Upper lobe of right lung (tissue), 1 donor: ENCODE measurements at regions not wholly inside any gene's neighbourhood (a gene's known extent, or its start where the extent isn't known, plus 50 kb on each side); places are given as distances from the start of the nearest gene placed in this dataset.
"Not testable (repeated sequence)": the region's sequence is repeated elsewhere in the genome, so short reads cannot be mapped to it uniquely, and the experiment has no call there.

Source experiments
- ATAC-seq: fragments of 200-7000 bp; cut with Tn5 transposase; one replicate; pipeline ENCODE4 v1.9.1; 2020; ENCODE audit warnings: mild to moderate bottlenecking, moderate library complexity
- DNase-seq: peaks from one replicate; pipeline ENCODE4 v3.0.0-alpha.2; 2020
- H3K27ac ChIP-seq: fragments of 200-600 bp; one replicate; pipeline ENCODE4 v1.8.0; 2022
- H3K27me3 ChIP-seq: fragments of 200-600 bp; one replicate; pipeline ENCODE4 v1.8.0; 2022; ENCODE audit warnings: mild to moderate bottlenecking
- H3K36me3 ChIP-seq: fragments of 200-600 bp; one replicate; pipeline ENCODE4 v1.8.0; 2022
- H3K4me1 ChIP-seq: fragments of 200-600 bp; one replicate; pipeline ENCODE4 v1.8.0; 2022
- H3K4me3 ChIP-seq: fragments of 200-600 bp; one replicate; pipeline ENCODE4 v1.8.0; 2022; ENCODE audit warnings: mild to moderate bottlenecking
- H3K9me3 ChIP-seq: fragments of 200-600 bp; one replicate; pipeline ENCODE4 v1.8.0; 2022
- CTCF ChIP-seq: fragments of 200-600 bp; IDR thresholded peaks from one replicate; pipeline ENCODE4 v1.8.0; 2022; ENCODE audit warnings: antibody characterized with exemption
- intact Hi-C: fragments of 100-400 bp; cut with DNase I; formaldehyde crosslinking; loops from one replicate; pipeline ENCODE4 v1.11.0; 2022
- donor health status: DM: no; HTN: yes; CAD: no; lungs with severe emphysema.

- intact Hi-C loops = no loop called here
- Histone ChIP-seq H3K9me3 (no peaks in the 10 kb centered on the region), H3K4me3 (no peak overlapping the region), H3K27ac (peak overlapping the region; percentile 85), H3K36me3 (no peaks in the 10 kb centered on the region), H3K4me1 (peaks cover 13% of the 10 kb centered on the region), H3K27me3 (no peaks in the 10 kb centered on the region)
- DNase-seq (no peak), ATAC-seq (peak; percentile 11)
- no peak for TF ChIP-seq CTCF
Observed at GRCh38 chr16:29156511-29156910, 171.7 kb downstream of the LAT start.

- DNase-seq, H3K4me3 ChIP-seq, ATAC-seq, H3K36me3 ChIP-seq, H3K9me3 ChIP-seq, H3K27me3 ChIP-seq, intact Hi-C loops: not testable (repeated sequence)
- H3K27ac ChIP-seq = peak overlapping the region; percentile 85
- peaks cover 13% of the 10 kb centered on the region for H3K4me1 ChIP-seq
Observed at GRCh38 chr16:29155866-29156200, 171.0 kb downstream of the LAT start.

- H3K27me3 ChIP-seq, H3K4me3 ChIP-seq, DNase-seq, H3K36me3 ChIP-seq, H3K9me3 ChIP-seq, intact Hi-C loops: not testable (repeated sequence)
- Histone ChIP-seq H3K4me1 (peaks cover 13% of the 10 kb centered on the region), H3K27ac (peak overlapping the region; percentile 85)
- ATAC-seq = peak; percentile 5
Observed at GRCh38 chr16:29155131-29155865, 170.4 kb downstream of the LAT start.

DNA sequence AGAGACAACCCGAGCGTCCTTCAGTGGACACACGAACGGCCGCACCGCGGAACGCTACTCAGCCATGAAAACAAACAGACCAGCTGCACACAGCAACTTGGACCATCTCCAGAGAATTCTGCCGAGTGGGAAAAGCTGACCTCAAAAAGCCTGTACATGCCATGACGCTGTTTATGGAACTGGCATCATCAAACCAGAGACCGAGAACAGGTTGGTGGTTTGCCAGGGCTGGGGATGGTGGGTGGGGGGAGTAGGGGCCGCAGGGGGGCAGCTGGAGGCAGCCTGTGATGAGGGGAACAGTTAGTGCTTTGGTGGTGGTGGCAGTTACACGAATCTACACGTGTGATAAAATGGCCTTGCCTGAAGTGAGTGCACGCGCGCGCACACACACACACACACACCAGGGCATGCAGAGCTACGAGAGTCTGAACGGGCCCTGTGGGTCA is 169.8 kb downstream of the LAT start:
- Histone ChIP-seq H3K4me3 (no peak overlapping the region), H3K27me3 (no peaks in the 10 kb centered on the region), H3K9me3 (no peaks in the 10 kb centered on the region), H3K4me1 (peaks cover 13% of the 10 kb centered on the region), H3K36me3 (no peaks in the 10 kb centered on the region), H3K27ac (no peak overlapping the region)
- no peak for TF ChIP-seq CTCF
- no peak for DNase-seq
- intact Hi-C loops = no loop called here
- ATAC-seq = no peak

GRCh38 chr16:29154088-29154487 is 169.2 kb downstream of the LAT start:
- intact Hi-C loops = no loop called here
- H3K4me3 ChIP-seq = no peak overlapping the region
- no peaks in the 10 kb centered on the region for H3K9me3 ChIP-seq
- DNase-seq (no peak), ATAC-seq (no peak)
- H3K4me1 ChIP-seq = peaks cover 13% of the 10 kb centered on the region
- H3K36me3 ChIP-seq = no peaks in the 10 kb centered on the region
- H3K27ac ChIP-seq = no peak overlapping the region
- no peak for TF ChIP-seq CTCF
- no peaks in the 10 kb centered on the region for H3K27me3 ChIP-seq

DNA sequence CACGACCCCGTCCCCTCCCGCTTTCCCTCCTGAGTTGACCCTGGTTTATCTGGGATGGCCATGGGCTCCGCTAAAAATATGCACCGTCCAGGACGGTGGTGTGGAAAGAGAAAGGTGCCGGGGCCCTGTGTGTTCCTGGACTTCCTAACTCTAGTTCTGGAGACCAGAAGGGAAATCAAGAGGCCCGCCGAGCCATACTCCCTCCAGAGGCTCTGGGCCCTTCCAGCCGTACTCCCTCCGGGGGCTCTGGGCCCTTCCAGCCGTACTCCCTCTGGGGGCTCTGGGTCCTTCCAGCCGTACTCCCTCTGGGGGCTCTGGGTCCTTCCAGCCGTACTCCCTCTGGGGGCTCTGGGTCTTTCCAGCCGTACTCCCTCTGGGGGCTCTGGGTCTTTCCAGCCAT is 168.5 kb downstream of the LAT start:
- H3K36me3 ChIP-seq, intact Hi-C loops, H3K4me3 ChIP-seq, ATAC-seq, H3K27ac ChIP-seq, DNase-seq, H3K27me3 ChIP-seq, H3K9me3 ChIP-seq: not testable (repeated sequence)
- peaks cover 16% of the 10 kb centered on the region for H3K4me1 ChIP-seq

DNA sequence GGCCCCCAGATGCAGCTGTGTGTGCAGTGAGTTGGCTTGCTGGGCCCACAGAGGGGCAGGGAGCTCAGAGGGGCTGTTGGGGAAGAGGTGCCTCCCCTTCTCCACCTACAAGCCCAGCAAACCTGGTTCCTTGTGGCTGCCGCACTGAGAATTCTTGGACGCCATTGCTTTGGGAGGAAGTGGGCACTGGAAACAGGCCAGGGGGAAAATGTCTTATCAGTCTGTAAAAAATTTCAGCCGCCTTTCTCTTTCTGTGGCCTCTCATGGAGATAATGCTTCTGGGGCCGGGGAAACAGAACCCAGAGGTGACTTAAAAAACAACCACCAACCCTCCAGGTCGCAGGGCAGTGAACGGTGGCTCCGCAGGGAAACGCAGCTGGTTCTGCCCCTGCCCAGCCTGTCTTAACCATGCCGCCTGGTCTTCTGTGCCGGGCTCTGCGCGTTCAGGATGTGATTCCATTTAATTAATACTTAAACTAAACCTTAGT is 167.7 kb downstream of the LAT start:
- intact Hi-C loops, ATAC-seq, H3K9me3 ChIP-seq, H3K4me3 ChIP-seq, DNase-seq, H3K27ac ChIP-seq, H3K27me3 ChIP-seq, H3K36me3 ChIP-seq: not testable (repeated sequence)
- peaks cover 15% of the 10 kb centered on the region for H3K4me1 ChIP-seq

DNA sequence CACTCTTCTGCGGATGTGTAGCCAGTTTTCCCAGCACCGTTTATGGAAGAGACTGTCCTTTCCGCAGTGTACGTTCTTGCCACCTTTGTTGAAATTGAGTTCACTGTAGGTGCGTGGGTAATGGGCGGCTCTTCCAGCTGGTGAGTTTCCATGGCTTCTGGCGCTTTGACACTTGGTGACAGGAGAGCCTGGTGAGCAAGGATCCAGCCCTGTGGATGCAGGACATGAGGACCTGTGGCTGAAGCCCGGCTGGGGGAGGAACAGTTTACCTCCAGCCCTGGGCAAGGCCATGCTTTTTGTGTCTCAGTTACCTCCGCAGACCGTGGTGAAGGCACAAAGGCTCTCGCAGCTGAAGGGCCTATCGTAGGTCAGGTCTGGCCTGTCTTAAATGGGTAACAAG is 166.5 kb downstream of the LAT start:
- no peak for ATAC-seq
- H3K9me3 ChIP-seq = no peaks in the 10 kb centered on the region
- no peak overlapping the region for H3K4me3 ChIP-seq
- peaks cover 4% of the 10 kb centered on the region for H3K4me1 ChIP-seq
- H3K36me3 ChIP-seq = no peaks in the 10 kb centered on the region
- intact Hi-C loops = no loop called here
- no peak for DNase-seq
- no peak overlapping the region for H3K27ac ChIP-seq
- H3K27me3 ChIP-seq = no peaks in the 10 kb centered on the region
- no peak for TF ChIP-seq CTCF

DNA sequence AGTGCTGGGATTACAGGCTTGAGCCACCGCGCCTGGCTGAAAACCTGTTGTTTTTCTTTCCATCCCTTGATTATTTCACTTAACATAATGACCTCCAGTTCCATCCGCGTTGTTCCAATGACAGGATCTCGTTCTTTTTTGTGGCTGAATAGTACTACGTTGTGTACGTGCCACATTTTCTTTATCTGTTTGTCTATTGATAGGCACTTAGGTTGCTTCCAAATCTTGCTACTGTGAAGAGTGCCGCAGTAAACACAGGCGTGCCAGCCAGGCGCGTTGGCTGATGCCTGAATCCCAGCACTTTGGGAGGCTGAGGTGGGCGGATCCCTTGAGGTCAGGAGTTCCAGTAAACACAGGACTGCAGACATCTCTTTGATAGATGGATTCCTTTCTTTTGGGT is 165.1 kb downstream of the LAT start:
- H3K4me3 ChIP-seq, DNase-seq, H3K9me3 ChIP-seq, H3K27me3 ChIP-seq, intact Hi-C loops, H3K4me1 ChIP-seq, ATAC-seq, H3K36me3 ChIP-seq: not testable (repeated sequence)
- peak overlapping the region; percentile 17 for H3K27ac ChIP-seq
